ENCODE measurements at regions not wholly inside any gene's neighbourhood (a gene's known extent, or its start where the extent isn't known, plus 50 kb on each side); places are given as distances from the start of the nearest gene placed in this dataset.

DNA sequence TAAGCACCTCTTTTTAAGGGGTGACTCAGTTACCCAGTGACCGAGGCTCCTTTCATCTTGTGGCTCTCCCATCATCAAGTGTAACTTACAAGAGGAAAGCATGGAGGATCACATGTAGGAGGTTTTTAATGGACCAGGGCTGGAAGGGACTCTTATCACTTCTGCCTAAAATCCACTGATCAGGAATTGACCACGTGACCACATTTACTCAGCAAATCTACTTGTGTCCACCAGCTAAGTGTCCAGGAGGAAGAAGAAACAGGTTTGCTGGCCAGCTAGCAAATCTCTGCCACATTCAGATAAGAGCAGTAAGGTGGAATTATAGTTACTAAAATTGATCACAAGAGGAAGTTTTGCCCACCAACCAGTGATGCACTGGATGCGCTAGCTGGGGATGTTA lies 486.0 kb downstream of the ENC1 start:
- FAIRE-seq, result no peak
- TF ChIP-seq POLR2AphosphoS5 (IDR thresholded peaks at IDR 0.05; ENCODE audit: low read depth, low read length) (no peak), POLR2A (IDR thresholded peaks at IDR 0.05; ENCODE audit: low read depth, low read length) (no peak), TAF1 (IDR thresholded peaks at IDR 0.05; ENCODE audit: borderline replicate concordance, low read depth, low read length) (no peak)
- DNase-seq (ENCODE audit: insufficient read length), result no peak

- no peak for DNase-seq (ENCODE audit: insufficient read length)
- TF ChIP-seq POLR2A (IDR thresholded peaks at IDR 0.05; ENCODE audit: low read depth, low read length) (no peak), TAF1 (IDR thresholded peaks at IDR 0.05; ENCODE audit: borderline replicate concordance, low read depth, low read length) (no peak), POLR2AphosphoS5 (IDR thresholded peaks at IDR 0.05; ENCODE audit: low read depth, low read length) (no peak)
- no peak for FAIRE-seq
Observed at GRCh38 chr5:74153255-74153790, 487.2 kb downstream of the ENC1 start.

DNA sequence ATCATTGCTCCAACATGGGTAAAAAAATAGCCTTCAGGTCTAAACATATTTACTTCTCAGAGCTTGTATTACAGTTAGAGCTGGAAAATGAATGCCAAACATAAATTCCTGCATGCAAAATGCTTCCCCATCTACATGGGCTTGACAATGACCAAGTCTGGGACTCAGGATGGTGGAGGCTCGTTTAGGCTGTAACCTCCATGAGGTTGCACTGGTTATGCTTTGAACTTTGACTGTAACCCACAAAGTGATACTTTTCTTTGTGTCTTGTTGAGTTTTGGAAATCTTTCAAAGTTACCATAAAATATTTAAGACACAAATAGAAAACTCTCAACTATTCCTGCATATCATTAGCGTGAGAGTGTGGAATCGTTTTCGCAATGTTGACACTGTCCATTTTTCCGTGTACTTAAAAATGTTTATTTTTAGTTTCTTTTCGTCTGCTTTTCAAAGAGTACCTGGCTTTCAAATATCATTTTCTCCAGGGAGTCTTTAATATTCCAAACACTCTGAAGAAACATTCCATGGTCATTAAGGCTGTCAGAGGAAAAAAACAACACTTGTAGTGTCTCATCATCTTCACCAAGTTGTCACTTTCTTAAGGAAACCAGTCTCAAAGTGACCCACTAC lies 487.8 kb downstream of the ENC1 start:
- FAIRE-seq (no peak), DNase-seq (ENCODE audit: insufficient read length) (no peak)
- TF ChIP-seq POLR2A (IDR thresholded peaks at IDR 0.05; ENCODE audit: low read depth, low read length), result no peak
- no peak for TF ChIP-seq POLR2AphosphoS5 (IDR thresholded peaks at IDR 0.05; ENCODE audit: low read depth, low read length)
- no peak for TF ChIP-seq TAF1 (IDR thresholded peaks at IDR 0.05; ENCODE audit: borderline replicate concordance, low read depth, low read length)

DNA sequence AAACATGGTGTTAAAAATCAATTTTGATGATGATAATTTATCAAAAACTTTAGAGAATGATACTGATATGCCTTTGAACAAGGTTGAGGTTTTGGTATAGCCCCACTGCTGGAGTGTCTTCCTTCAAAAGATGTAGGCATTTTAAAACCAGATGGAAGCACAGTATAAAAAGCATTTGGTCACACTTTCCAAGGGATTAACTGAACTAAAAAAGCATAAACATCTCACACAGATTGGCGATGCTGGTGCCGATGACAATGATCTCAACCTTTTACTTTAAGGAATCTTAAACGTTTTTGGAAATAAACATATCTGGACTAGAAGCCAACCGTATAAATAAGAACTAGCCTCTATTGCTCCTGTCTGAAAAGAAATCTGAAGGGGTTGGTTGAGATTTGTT lies 488.4 kb downstream of the ENC1 start:
- TF ChIP-seq POLR2A (IDR thresholded peaks at IDR 0.05; ENCODE audit: low read depth, low read length), result no peak
- no peak for TF ChIP-seq TAF1 (IDR thresholded peaks at IDR 0.05; ENCODE audit: borderline replicate concordance, low read depth, low read length)
- no peak for TF ChIP-seq POLR2AphosphoS5 (IDR thresholded peaks at IDR 0.05; ENCODE audit: low read depth, low read length)
- FAIRE-seq (no peak), DNase-seq (ENCODE audit: insufficient read length) (no peak)

- FAIRE-seq, result no peak
- DNase-seq (ENCODE audit: insufficient read length), result no peak
- TF ChIP-seq POLR2A (IDR thresholded peaks at IDR 0.05; ENCODE audit: low read depth, low read length) (no peak), TAF1 (IDR thresholded peaks at IDR 0.05; ENCODE audit: borderline replicate concordance, low read depth, low read length) (no peak), POLR2AphosphoS5 (IDR thresholded peaks at IDR 0.05; ENCODE audit: low read depth, low read length) (no peak)
Observed at GRCh38 chr5:74149395-74149794, 491.1 kb downstream of the ENC1 start.

GRCh38 chr5:74148321-74148720 lies 492.2 kb downstream of the ENC1 start:
- no peak for FAIRE-seq
- TF ChIP-seq TAF1 (IDR thresholded peaks at IDR 0.05; ENCODE audit: borderline replicate concordance, low read depth, low read length), result no peak
- no peak for TF ChIP-seq POLR2A (IDR thresholded peaks at IDR 0.05; ENCODE audit: low read depth, low read length)
- no peak for TF ChIP-seq POLR2AphosphoS5 (IDR thresholded peaks at IDR 0.05; ENCODE audit: low read depth, low read length)
- DNase-seq (ENCODE audit: insufficient read length), result no peak

GRCh38 chr5:74146796-74147195 lies 493.7 kb downstream of the ENC1 start:
- DNase-seq (ENCODE audit: insufficient read length), result no peak
- TF ChIP-seq POLR2AphosphoS5 (IDR thresholded peaks at IDR 0.05; ENCODE audit: low read depth, low read length) (no peak), POLR2A (IDR thresholded peaks at IDR 0.05; ENCODE audit: low read depth, low read length) (no peak), TAF1 (IDR thresholded peaks at IDR 0.05; ENCODE audit: borderline replicate concordance, low read depth, low read length) (no peak)
- FAIRE-seq, result no peak

GRCh38 chr5:74145951-74146350 lies 494.6 kb downstream of the ENC1 start:
- FAIRE-seq (no peak), DNase-seq (ENCODE audit: insufficient read length) (no peak)
- TF ChIP-seq POLR2A (IDR thresholded peaks at IDR 0.05; ENCODE audit: low read depth, low read length) (no peak), TAF1 (IDR thresholded peaks at IDR 0.05; ENCODE audit: borderline replicate concordance, low read depth, low read length) (no peak), POLR2AphosphoS5 (IDR thresholded peaks at IDR 0.05; ENCODE audit: low read depth, low read length) (no peak)

- DNase-seq (ENCODE audit: insufficient read length), result no peak
- FAIRE-seq, result no peak
- TF ChIP-seq POLR2A (IDR thresholded peaks at IDR 0.05; ENCODE audit: low read depth, low read length), result no peak
- no peak for TF ChIP-seq TAF1 (IDR thresholded peaks at IDR 0.05; ENCODE audit: borderline replicate concordance, low read depth, low read length)
- no peak for TF ChIP-seq POLR2AphosphoS5 (IDR thresholded peaks at IDR 0.05; ENCODE audit: low read depth, low read length)
Observed at GRCh38 chr5:74143721-74144330, 496.7 kb downstream of the ENC1 start.

DNA sequence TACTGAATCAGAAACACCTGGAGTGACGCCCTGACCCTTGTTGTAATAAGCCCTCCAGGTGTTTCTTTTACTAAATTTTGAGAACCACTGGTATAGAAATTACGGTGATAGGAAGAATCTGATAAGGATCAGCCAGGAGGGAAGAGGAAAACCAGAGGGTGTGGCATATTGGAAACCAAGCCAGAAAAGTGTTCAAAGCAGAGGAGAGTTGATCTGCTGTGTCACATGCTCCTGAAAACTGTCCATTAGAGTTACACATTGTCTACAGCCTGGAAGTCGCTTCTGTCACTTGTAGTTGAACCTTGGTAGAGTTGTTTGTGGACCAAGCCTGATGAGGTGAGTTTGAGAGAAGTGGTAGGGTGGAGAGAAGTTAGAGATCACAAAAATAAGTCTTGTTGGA lies 497.4 kb downstream of the ENC1 start:
- no peak for DNase-seq (ENCODE audit: insufficient read length)
- no peak for FAIRE-seq
- TF ChIP-seq TAF1 (IDR thresholded peaks at IDR 0.05; ENCODE audit: borderline replicate concordance, low read depth, low read length) (no peak), POLR2A (IDR thresholded peaks at IDR 0.05; ENCODE audit: low read depth, low read length) (no peak), POLR2AphosphoS5 (IDR thresholded peaks at IDR 0.05; ENCODE audit: low read depth, low read length) (no peak)

- FAIRE-seq (no peak), DNase-seq (ENCODE audit: insufficient read length) (no peak)
- TF ChIP-seq POLR2AphosphoS5 (IDR thresholded peaks at IDR 0.05; ENCODE audit: low read depth, low read length) (no peak), TAF1 (IDR thresholded peaks at IDR 0.05; ENCODE audit: borderline replicate concordance, low read depth, low read length) (no peak), POLR2A (IDR thresholded peaks at IDR 0.05; ENCODE audit: low read depth, low read length) (no peak)
Observed at GRCh38 chr5:74141053-74141452, 499.5 kb downstream of the ENC1 start.

GRCh38 chr5:74140409-74140808 lies 500.1 kb downstream of the ENC1 start:
- no peak for DNase-seq (ENCODE audit: insufficient read length)
- no peak for TF ChIP-seq POLR2A (IDR thresholded peaks at IDR 0.05; ENCODE audit: low read depth, low read length)
- no peak for TF ChIP-seq TAF1 (IDR thresholded peaks at IDR 0.05; ENCODE audit: borderline replicate concordance, low read depth, low read length)
- no peak for TF ChIP-seq POLR2AphosphoS5 (IDR thresholded peaks at IDR 0.05; ENCODE audit: low read depth, low read length)
- no peak for FAIRE-seq
